Activated T-cell treated with anti-CD3 and anti-CD28 coated beads, Interleukin-2, amount 50 U/mL, for 24 hours (primary cell): ENCODE measurements at regions not wholly inside any gene's neighbourhood (a gene's known extent, or its start where the extent isn't known, plus 50 kb on each side); places are given as distances from the start of the nearest gene placed in this dataset.
"Not testable (repeated sequence)": the region's sequence is repeated elsewhere in the genome, so short reads cannot be mapped to it uniquely, and the experiment has no call there.

Experiments used
- DNase-seq: peaks from one replicate; pipeline ENCODE4 v3.0.0-alpha.2; 2020
- H3K27ac Mint-ChIP-seq: 2 replicates; pipeline ENCODE4 v1.8.0; 2020; ENCODE audit warnings: mild to moderate bottlenecking, mixed read lengths
- H3K27me3 Mint-ChIP-seq: 2 replicates; pipeline ENCODE4 v1.8.0; 2020; ENCODE audit warnings: mixed read lengths
- H3K36me3 Mint-ChIP-seq: 2 replicates; pipeline ENCODE4 v1.8.0; 2020; ENCODE audit warnings: low read depth, mixed read lengths
- H3K4me1 Mint-ChIP-seq: 2 replicates; pipeline ENCODE4 v1.8.0; 2020; ENCODE audit warnings: low read depth, mixed read lengths
- H3K4me3 Mint-ChIP-seq: 2 replicates; pipeline ENCODE4 v1.8.0; 2020; ENCODE audit warnings: mild to moderate bottlenecking, moderate library complexity, mixed read lengths
- H3K9me3 Mint-ChIP-seq: 2 replicates; pipeline ENCODE4 v1.8.0; 2020; ENCODE audit warnings: mixed read lengths

GRCh38 chr1:221246628-221247415, 367.6 kb downstream of the HLX start:
- Mint-ChIP-seq H3K27ac (no peak overlapping the region), H3K27me3 (peaks cover 8% of the 10 kb centered on the region), H3K9me3 (no peaks in the 10 kb centered on the region), H3K36me3 (no peaks in the 10 kb centered on the region), H3K4me1 (no peaks in the 10 kb centered on the region), H3K4me3 (no peak overlapping the region)
- no peak for DNase-seq

- Mint-ChIP-seq H3K27ac (no peak overlapping the region), H3K27me3 (peaks cover 6% of the 10 kb centered on the region), H3K4me1 (no peaks in the 10 kb centered on the region), H3K4me3 (no peak overlapping the region), H3K9me3 (no peaks in the 10 kb centered on the region), H3K36me3 (no peaks in the 10 kb centered on the region)
- DNase-seq, result no peak
Measured at GRCh38 chr1:221251580-221251979, 372.3 kb downstream of the HLX start.

- Mint-ChIP-seq H3K4me3 (no peak overlapping the region), H3K4me1 (no peaks in the 10 kb centered on the region), H3K27me3 (no peaks in the 10 kb centered on the region), H3K36me3 (no peaks in the 10 kb centered on the region), H3K27ac (no peak overlapping the region), H3K9me3 (no peaks in the 10 kb centered on the region)
- DNase-seq, result no peak
Measured at GRCh38 chr1:221254813-221255212, 375.6 kb downstream of the HLX start.

- Mint-ChIP-seq H3K27me3 (no peaks in the 10 kb centered on the region), H3K27ac (no peak overlapping the region), H3K36me3 (no peaks in the 10 kb centered on the region), H3K4me3 (no peak overlapping the region), H3K4me1 (no peaks in the 10 kb centered on the region), H3K9me3 (no peaks in the 10 kb centered on the region)
- no peak for DNase-seq
Measured at GRCh38 chr1:221256773-221257172, 377.5 kb downstream of the HLX start.

GRCh38 chr1:221257548-221257947, 378.3 kb downstream of the HLX start:
- H3K36me3 Mint-ChIP-seq, H3K27me3 Mint-ChIP-seq, H3K4me1 Mint-ChIP-seq, H3K9me3 Mint-ChIP-seq, H3K4me3 Mint-ChIP-seq, H3K27ac Mint-ChIP-seq, DNase-seq: not testable (repeated sequence)

- not testable (repeated sequence) for H3K4me3 Mint-ChIP-seq, H3K27ac Mint-ChIP-seq, H3K36me3 Mint-ChIP-seq, H3K9me3 Mint-ChIP-seq, H3K4me1 Mint-ChIP-seq, DNase-seq
- peaks cover 11% of the 10 kb centered on the region for H3K27me3 Mint-ChIP-seq
Measured at GRCh38 chr1:221262677-221263076, 383.4 kb downstream of the HLX start.

- DNase-seq, result no peak
- H3K27ac Mint-ChIP-seq, result no peak overlapping the region
- H3K4me1 Mint-ChIP-seq, result no peaks in the 10 kb centered on the region
- peaks cover 13% of the 10 kb centered on the region for H3K27me3 Mint-ChIP-seq
- no peak overlapping the region for H3K4me3 Mint-ChIP-seq
- no peaks in the 10 kb centered on the region for H3K9me3 Mint-ChIP-seq
- H3K36me3 Mint-ChIP-seq, result no peaks in the 10 kb centered on the region
Measured at GRCh38 chr1:221263831-221264767, 384.9 kb downstream of the HLX start.

- H3K36me3 Mint-ChIP-seq, result no peaks in the 10 kb centered on the region
- H3K27me3 Mint-ChIP-seq, result peaks cover 14% of the 10 kb centered on the region
- H3K4me3 Mint-ChIP-seq, result no peak overlapping the region
- H3K9me3 Mint-ChIP-seq, result no peaks in the 10 kb centered on the region
- no peaks in the 10 kb centered on the region for H3K4me1 Mint-ChIP-seq
- no peak for DNase-seq
- no peak overlapping the region for H3K27ac Mint-ChIP-seq
Measured at GRCh38 chr1:221264848-221265247, 385.6 kb downstream of the HLX start.

GRCh38 chr1:221268295-221268694, 389.1 kb downstream of the HLX start:
- no peak for DNase-seq
- Mint-ChIP-seq H3K27ac (no peak overlapping the region), H3K36me3 (no peaks in the 10 kb centered on the region), H3K27me3 (peaks cover 17% of the 10 kb centered on the region), H3K4me3 (no peak overlapping the region), H3K4me1 (no peaks in the 10 kb centered on the region), H3K9me3 (no peaks in the 10 kb centered on the region)

- Mint-ChIP-seq H3K4me3 (no peak overlapping the region), H3K9me3 (no peaks in the 10 kb centered on the region), H3K27me3 (peaks cover 12% of the 10 kb centered on the region), H3K36me3 (no peaks in the 10 kb centered on the region), H3K4me1 (no peaks in the 10 kb centered on the region), H3K27ac (no peak overlapping the region)
- DNase-seq, result no peak
Measured at GRCh38 chr1:221271701-221272100, 392.5 kb downstream of the HLX start.

GRCh38 chr1:221272940-221273339, 393.7 kb downstream of the HLX start:
- no peak overlapping the region for H3K27ac Mint-ChIP-seq
- H3K36me3 Mint-ChIP-seq, result no peaks in the 10 kb centered on the region
- no peak for DNase-seq
- H3K27me3 Mint-ChIP-seq, result peaks cover 15% of the 10 kb centered on the region
- no peaks in the 10 kb centered on the region for H3K9me3 Mint-ChIP-seq
- H3K4me1 Mint-ChIP-seq, result no peaks in the 10 kb centered on the region
- no peak overlapping the region for H3K4me3 Mint-ChIP-seq

GRCh38 chr1:221274373-221274772, 395.1 kb downstream of the HLX start:
- Mint-ChIP-seq H3K4me1 (no peaks in the 10 kb centered on the region), H3K36me3 (no peaks in the 10 kb centered on the region), H3K9me3 (no peaks in the 10 kb centered on the region), H3K27ac (no peak overlapping the region), H3K4me3 (no peak overlapping the region), H3K27me3 (peaks cover 15% of the 10 kb centered on the region)
- no peak for DNase-seq

GRCh38 chr1:221276896-221277409, 397.7 kb downstream of the HLX start:
- DNase-seq, result no peak
- no peak overlapping the region for H3K4me3 Mint-ChIP-seq
- H3K9me3 Mint-ChIP-seq, result no peaks in the 10 kb centered on the region
- no peak overlapping the region for H3K27ac Mint-ChIP-seq
- H3K36me3 Mint-ChIP-seq, result no peaks in the 10 kb centered on the region
- H3K27me3 Mint-ChIP-seq, result peaks cover 20% of the 10 kb centered on the region
- H3K4me1 Mint-ChIP-seq, result no peaks in the 10 kb centered on the region

GRCh38 chr1:221279146-221279545, 399.9 kb downstream of the HLX start:
- Mint-ChIP-seq H3K36me3 (no peaks in the 10 kb centered on the region), H3K4me3 (no peak overlapping the region), H3K27me3 (peaks cover 30% of the 10 kb centered on the region), H3K27ac (no peak overlapping the region), H3K4me1 (no peaks in the 10 kb centered on the region), H3K9me3 (no peaks in the 10 kb centered on the region)
- DNase-seq, result no peak

- no peaks in the 10 kb centered on the region for H3K4me1 Mint-ChIP-seq
- H3K9me3 Mint-ChIP-seq, result no peaks in the 10 kb centered on the region
- peaks cover 36% of the 10 kb centered on the region for H3K27me3 Mint-ChIP-seq
- H3K27ac Mint-ChIP-seq, result no peak overlapping the region
- no peak overlapping the region for H3K4me3 Mint-ChIP-seq
- no peaks in the 10 kb centered on the region for H3K36me3 Mint-ChIP-seq
- no peak for DNase-seq
Measured at GRCh38 chr1:221283532-221283931, 404.3 kb downstream of the HLX start.
